SK-N-SH (cell line): ENCODE measurements at regions not wholly inside any gene's neighbourhood (a gene's known extent, or its start where the extent isn't known, plus 50 kb on each side); places are given as distances from the start of the nearest gene placed in this dataset.

ENCODE experiments used
- CTCF ChIA-PET: fragments of 300-600, 350-600 bp; formaldehyde crosslinking; extraction: SDS; loops from one replicate; lab custom pipeline; 2021; lab: Yijun Ruan, JAX
- POLR2A ChIA-PET: fragments of 350-600 bp; sonication (Branson Sonifier 250); formaldehyde crosslinking; extraction: SDS; loops from one replicate; lab custom pipeline; 2020; ENCODE audit warnings: antibody characterized with exemption, inconsistent platforms; lab: Yijun Ruan, JAX
- DNase-seq: peaks from one replicate; pipeline ENCODE4 v3.0.0; 2012
- H2AFZ ChIP-seq: fragments of 200-600 bp; sonication (generic); 2 replicates; pipeline ENCODE4 v1.8.1; 2016; ENCODE audit warnings: antibody characterized with exemption, mild to moderate bottlenecking, low read depth
- H3F3A ChIP-seq: fragments of 200-600 bp; sonication (generic); replicated peaks from 2 replicates; pipeline ENCODE3; 2016; ENCODE audit warnings: antibody characterized with exemption, mild to moderate bottlenecking; ENCODE audit not compliant: insufficient read depth
- H3K27ac ChIP-seq, 2 experiments: fragments of 200-500 bp in 1 of 2; fragments of 200-600 bp in 1 of 2; sonication (Bioruptor generic) in 1 of 2; sonication (generic), shearing (Covaris generic) in 1 of 2; 2 replicates each; pipeline versions ENCODE4 v1.5.1 to v1.6.1; 2014 to 2016; ENCODE audit warnings: low read depth in 2 of 2, inconsistent platforms in 1 of 2, low read length in 1 of 2, mild to moderate bottlenecking in 1 of 2, mixed read lengths in 1 of 2
- H3K27me3 ChIP-seq: fragments of 200-600 bp; sonication (generic), shearing (Covaris generic); 2 replicates; pipeline ENCODE4 v1.6.1; 2016; ENCODE audit warnings: mixed run types; ENCODE audit not compliant: insufficient read depth
- H3K36me3 ChIP-seq, 2 experiments: fragments of 200-500 bp in 1 of 2; fragments of 200-600 bp in 1 of 2; sonication (Bioruptor generic) in 1 of 2; sonication (generic) in 1 of 2; replicated peaks in 1 of 2; 2 replicates each; pipeline versions ENCODE3 to v1.5.1; 2014 to 2016; ENCODE audit warnings: low read length in 1 of 2, mild to moderate bottlenecking in 1 of 2; ENCODE audit not compliant: insufficient read depth in 2 of 2, control insufficient read depth in 1 of 2
- H3K4me1 ChIP-seq, 2 experiments: fragments of 200-500 bp in 1 of 2; fragments of 200-600 bp in 1 of 2; sonication (Bioruptor generic) in 1 of 2; sonication (generic), shearing (Covaris generic) in 1 of 2; 2 replicates each; pipeline versions ENCODE4 v1.5.1 to v1.6.1; 2014 to 2016; ENCODE audit warnings: low read depth in 1 of 2, low read length in 1 of 2, mixed run types in 1 of 2; ENCODE audit not compliant: insufficient read depth in 2 of 2, control insufficient read depth in 1 of 2
- H3K4me2 ChIP-seq: fragments of 200-600 bp; sonication (generic), shearing (Covaris generic); 2 replicates; pipeline ENCODE4 v1.6.1; 2017; ENCODE audit warnings: mixed run types
- H3K4me3 ChIP-seq, 2 experiments: fragments of 200-500 bp in 1 of 2; fragments of 200-600 bp in 1 of 2; sonication (Bioruptor generic) in 1 of 2; sonication (generic), shearing (Covaris generic) in 1 of 2; 2 replicates each; pipeline versions ENCODE4 v1.5.1 to v1.8.1; 2014 to 2016; ENCODE audit warnings: low read depth in 2 of 2, inconsistent platforms in 1 of 2, low read length in 1 of 2, mild to moderate bottlenecking in 1 of 2, mixed read lengths in 1 of 2, moderate library complexity in 1 of 2
- H3K79me2 ChIP-seq: fragments of 200-600 bp; sonication (generic); 2 replicates; pipeline ENCODE4 v1.8.1; 2017; ENCODE audit warnings: mild to moderate bottlenecking; ENCODE audit not compliant: insufficient read depth
- H3K9ac ChIP-seq: fragments of 200-600 bp; sonication (generic); 2 replicates; pipeline ENCODE4 v1.6.1; 2017; ENCODE audit warnings: mixed run types
- H3K9me2 ChIP-seq: fragments of 200-600 bp; sonication (generic); 2 replicates; pipeline ENCODE4 v1.6.1; 2017; ENCODE audit warnings: mixed run types
- H3K9me3 ChIP-seq: fragments of 200-600 bp; sonication (generic); 2 replicates; pipeline ENCODE4 v1.6.1; 2017; ENCODE audit warnings: mixed run types, mild to moderate bottlenecking, moderate library complexity
- H4K20me1 ChIP-seq: fragments of 200-600 bp; sonication (generic); 2 replicates; pipeline ENCODE4 v1.6.1; 2017; ENCODE audit warnings: mild to moderate bottlenecking, mixed run types; ENCODE audit not compliant: insufficient read depth
- CTCF ChIP-seq: fragments of 200-600 bp; sonication (generic); IDR thresholded peaks from 2 replicates; pipeline ENCODE4 v1.6.1; 2017; ENCODE audit warnings: antibody characterized with exemption, mild to moderate bottlenecking, moderate library complexity
- ELF1 ChIP-seq: IDR thresholded peaks from 2 replicates; pipeline ENCODE4 v1.4.0; 2012
- EP300 ChIP-seq, 2 experiments: IDR thresholded peaks; 2 replicates each; pipeline versions ENCODE4 v1.4.0 to v1.6.1; 2012; ENCODE audit warnings: borderline replicate concordance in 1 of 2, low read depth in 1 of 2, low read length in 1 of 2
- EZH2phosphoT487 ChIP-seq: fragments of 200-600 bp; sonication (generic); IDR thresholded peaks from 2 replicates; pipeline ENCODE4 v1.6.1; 2017; ENCODE audit warnings: low read depth, mixed run types, mild to moderate bottlenecking, antibody characterized with exemption, moderate library complexity, borderline replicate concordance
- FOXJ3 ChIP-seq: sonication (generic); formaldehyde crosslinking; IDR thresholded peaks from 2 replicates; pipeline ENCODE4 v1.5.1; 2020; ENCODE audit warnings: mild to moderate bottlenecking, missing genetic modification reagents
- FOXM1 ChIP-seq: IDR thresholded peaks from 2 replicates; pipeline ENCODE4 v1.4.0; 2012; ENCODE audit warnings: low read depth, mild to moderate bottlenecking
- GABPA ChIP-seq: IDR thresholded peaks from 2 replicates; pipeline ENCODE4 v1.4.0; 2012; ENCODE audit warnings: low read depth, mild to moderate bottlenecking
- JUND ChIP-seq: IDR thresholded peaks from 2 replicates; pipeline ENCODE4 v1.4.0; 2012
- MAX ChIP-seq: IDR thresholded peaks from 2 replicates; pipeline ENCODE4 v1.4.0; 2012; ENCODE audit warnings: low read depth
- MXI1 ChIP-seq: IDR thresholded peaks from 2 replicates; pipeline ENCODE4 v1.6.1; 2012; ENCODE audit warnings: mild to moderate bottlenecking, low read depth, low read length, improper control_type of control experiment
- NFIC ChIP-seq: IDR thresholded peaks from 2 replicates; pipeline ENCODE4 v1.4.0; 2012; ENCODE audit warnings: borderline replicate concordance
- NRF1 ChIP-seq: IDR thresholded peaks from 2 replicates; pipeline ENCODE4 v1.6.1; 2012; ENCODE audit warnings: low read depth, mild to moderate bottlenecking, low read length
- POLR2AphosphoS5 ChIP-seq: IDR thresholded peaks from 2 replicates; pipeline ENCODE4 v1.6.1; 2012; ENCODE audit warnings: low read depth, low read length
- RAD21 ChIP-seq: IDR thresholded peaks from 2 replicates; pipeline ENCODE4 v1.6.1; 2012; ENCODE audit warnings: mild to moderate bottlenecking, low read length
- RCOR1 ChIP-seq: fragments of 150-350 bp; IDR thresholded peaks from 2 replicates; pipeline ENCODE4 v1.6.1; 2017; ENCODE audit warnings: antibody characterized with exemption, low read length
- REST ChIP-seq: IDR thresholded peaks from 2 replicates; pipeline ENCODE4 v1.6.1; 2012; ENCODE audit warnings: mild to moderate bottlenecking, low read depth, low read length, moderate library complexity
- RFX5 ChIP-seq: IDR thresholded peaks from 2 replicates; pipeline ENCODE4 v1.6.1; 2012; ENCODE audit warnings: mild to moderate bottlenecking, improper control_type of control experiment, low read length
- SIN3A ChIP-seq: IDR thresholded peaks from 2 replicates; pipeline ENCODE4 v1.6.1; 2012; ENCODE audit warnings: low read depth, mild to moderate bottlenecking, low read length, moderate library complexity, borderline replicate concordance
- SMC3 ChIP-seq: IDR thresholded peaks from 2 replicates; pipeline ENCODE4 v1.6.1; 2012; ENCODE audit warnings: low read depth, low read length, improper control_type of control experiment
- WGBS: methylation state at CpG from one replicate; pipeline ENCODE4 v1.1.6; 2017; ENCODE audit warnings: low lambda C conversion rate; 5-methylcytosine and 5-hydroxymethylcytosine counted together
- TF ChIP-seq, protein P1 (sequence below): IDR thresholded peaks from 2 replicates; pipeline ENCODE4 v1.4.0; 2012; ENCODE audit warnings: low read depth, borderline replicate concordance

GRCh38 chr12:86772696-86773095 lies 516.5 kb upstream of the MGAT4C start (continued):
- TF ChIP-seq EZH2phosphoT487 (no peak), FOXJ3 (no peak)

DNA sequence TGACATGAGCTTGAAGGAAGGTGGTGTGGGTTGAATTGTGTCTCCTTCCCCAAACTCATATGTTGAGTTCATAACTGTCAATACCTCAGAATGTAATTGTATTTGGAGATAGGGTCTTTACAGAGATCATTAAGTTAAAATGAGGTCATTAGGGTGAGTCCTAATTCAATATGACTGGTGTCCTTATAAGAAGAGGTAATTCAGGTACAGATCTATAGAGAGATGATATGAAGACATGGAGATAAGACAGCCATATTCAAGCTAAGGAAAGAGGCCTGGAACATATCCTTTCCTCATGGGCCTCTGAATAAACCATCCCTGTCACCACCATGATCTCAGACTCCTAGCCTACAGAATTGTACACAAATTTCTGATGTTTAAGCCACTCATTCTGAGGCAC lies 514.7 kb upstream of the MGAT4C start:
- Histone ChIP-seq H3K27ac (no peak overlapping the region), H3K4me2 (no peak overlapping the region), H3K9ac (no peak overlapping the region), H4K20me1 (no peaks in the 10 kb centered on the region), H3K36me3 (no peaks in the 10 kb centered on the region), H3K9me2 (no peaks in the 10 kb centered on the region), H3K9me3 (no peaks in the 10 kb centered on the region), H2AFZ (no peak overlapping the region), H3F3A (no peaks in the 10 kb centered on the region), H3K27me3 (no peaks in the 10 kb centered on the region), H3K4me1 (no peaks in the 10 kb centered on the region), H3K79me2 (no peaks in the 10 kb centered on the region), H3K4me3 (no peak overlapping the region)
- TF ChIP-seq RFX5 (no peak), RAD21 (no peak), CTCF (no peak), NRF1 (no peak), GABPA (no peak), ELF1 (no peak), MAX (no peak), SIN3A (no peak), MXI1 (no peak), SMC3 (no peak), NFIC (no peak), EP300 (IDR thresholded peaks at IDR 0.05; ENCODE audit: borderline replicate concordance in 1 of 2, low read depth in 1 of 2, low read length in 1 of 2) (no peak)
- TF ChIP-seq, protein P1, sequence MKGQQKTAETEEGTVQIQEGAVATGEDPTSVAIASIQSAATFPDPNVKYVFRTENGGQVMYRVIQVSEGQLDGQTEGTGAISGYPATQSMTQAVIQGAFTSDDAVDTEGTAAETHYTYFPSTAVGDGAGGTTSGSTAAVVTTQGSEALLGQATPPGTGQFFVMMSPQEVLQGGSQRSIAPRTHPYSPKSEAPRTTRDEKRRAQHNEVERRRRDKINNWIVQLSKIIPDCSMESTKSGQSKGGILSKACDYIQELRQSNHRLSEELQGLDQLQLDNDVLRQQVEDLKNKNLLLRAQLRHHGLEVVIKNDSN, result no peak
- no peak for DNase-seq
- ChIA-PET POLR2A (no interaction called here), CTCF (no interaction called here)

GRCh38 chr12:86748894-86749293 lies 492.7 kb upstream of the MGAT4C start:
- Histone ChIP-seq H3K27ac (no peak overlapping the region), H3K36me3 (no peaks in the 10 kb centered on the region), H3K4me1 (no peaks in the 10 kb centered on the region), H3K79me2 (no peaks in the 10 kb centered on the region; the same call in 1 of the 2 replicates), H3K27me3 (no peaks in the 10 kb centered on the region), H3K4me3 (no peak overlapping the region), H3K9me3 (no peaks in the 10 kb centered on the region), H4K20me1 (no peaks in the 10 kb centered on the region), H3K4me2 (no peak overlapping the region), H2AFZ (no peak overlapping the region), H3K9me2 (no peaks in the 10 kb centered on the region), H3F3A (no peaks in the 10 kb centered on the region), H3K9ac (no peak overlapping the region)
- DNase-seq, result no peak
- ChIA-PET POLR2A (no interaction called here), CTCF (no interaction called here)
- 59% methylated on average over 2 of the region's 2 CpGs for WGBS
- TF ChIP-seq REST (no peak), RCOR1 (no peak), FOXM1 (no peak), EZH2phosphoT487 (no peak), NFIC (no peak), RFX5 (no peak), JUND (no peak), CTCF (no peak), POLR2AphosphoS5 (no peak)
